ENCODE measurements at regions not wholly inside any gene's neighbourhood (a gene's known extent, or its start where the extent isn't known, plus 50 kb on each side); places are given as distances from the start of the nearest gene placed in this dataset.

DNA sequence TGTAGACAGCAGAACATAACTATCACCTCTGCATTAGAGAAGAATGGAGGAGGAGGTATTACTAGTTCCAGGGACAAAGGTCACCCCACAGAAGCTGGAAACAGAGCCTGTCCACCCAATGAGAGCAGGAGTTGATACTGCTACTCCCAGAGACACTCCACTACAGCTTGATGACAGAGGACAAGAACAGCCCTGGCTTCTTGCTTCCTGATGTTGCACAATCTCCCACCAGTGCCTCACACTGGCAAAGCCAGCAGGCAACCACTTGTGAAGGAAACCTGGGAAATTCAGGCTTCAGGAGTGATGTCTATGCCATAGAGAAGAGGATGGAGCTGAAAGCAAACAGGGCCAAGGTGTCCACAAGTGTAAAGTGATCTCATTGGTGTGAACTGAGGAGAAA, 78.0 kb upstream of the POU1F1 start:
- no peak for FAIRE-seq
- no peak for DNase-seq (ENCODE audit: low read depth, low spot score)
- no peaks in the 10 kb centered on the region for H3K9me3 ChIP-seq (replicated peaks; ENCODE audit: control insufficient read depth, insufficient read depth, low read length)
- H4K20me1 ChIP-seq (replicated peaks; ENCODE audit: control insufficient read depth, extremely low read depth, insufficient read depth, low read length), result no peaks in the 10 kb centered on the region
- H3K27ac ChIP-seq (ENCODE audit: insufficient read depth, low read depth, low read length), result no peak overlapping the region
- dilution Hi-C loops (cut with MboI; ENCODE audit: extremely low pct_ligation_motif_present, low sequenced_read_pairs), result no loop called here
- no peaks in the 10 kb centered on the region for H3K9me1 ChIP-seq (replicated peaks; ENCODE audit: control insufficient read depth, extremely low read depth, insufficient read depth, low read length)
- H3K79me2 ChIP-seq (ENCODE audit: control insufficient read depth, insufficient read depth, low read length), result no peaks in the 10 kb centered on the region
- no peak overlapping the region for H2AFZ ChIP-seq (ENCODE audit: low read depth, low read length)
- TF ChIP-seq GATA2 (IDR thresholded peaks at IDR 0.05; ENCODE audit: insufficient read depth, insufficient read length, low read depth, low read length) (no peak), EZH2 (IDR thresholded peaks at IDR 0.05; ENCODE audit: borderline replicate concordance, low read depth, low read length, severe bottlenecking) (no peak), CTCF (IDR thresholded peaks at IDR 0.05; ENCODE audit: extremely low read depth in 1 of 2, insufficient read depth in 1 of 2, low read depth in 1 of 2, low read length in 2 of 2) (no peak), JUN (IDR thresholded peaks at IDR 0.05; ENCODE audit: borderline replicate concordance, insufficient read depth, insufficient read length, low read depth) (no peak), POLR2A (IDR thresholded peaks at IDR 0.05; ENCODE audit: low read depth, low read length) (no peak)
- TF ChIP-seq, protein P1, sequence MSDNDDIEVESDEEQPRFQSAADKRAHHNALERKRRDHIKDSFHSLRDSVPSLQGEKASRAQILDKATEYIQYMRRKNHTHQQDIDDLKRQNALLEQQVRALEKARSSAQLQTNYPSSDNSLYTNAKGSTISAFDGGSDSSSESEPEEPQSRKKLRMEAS (IDR thresholded peaks at IDR 0.05; ENCODE audit: insufficient read depth, insufficient read length), result no peak
- H3K27me3 ChIP-seq (ENCODE audit: control insufficient read depth in 2 of 2, insufficient read depth in 2 of 2, low read length in 2 of 2), result no peaks in the 10 kb centered on the region
- ChIA-PET CTCF (interaction anchor here (1.0 to 1.9 kb wide), 3 partner anchors 56 to 651 kb away, joined by 3 to 5 read pairs (median 4); no protein-coding TSS in a partner anchor), POLR2A (no interaction called here)
- no peak overlapping the region for H3K4me2 ChIP-seq (ENCODE audit: insufficient read depth, low read length)
- no TSS peak for BruUV-seq (replicated peaks)
- intact Hi-C loops (cut with micrococcal nuclease), result loop anchor here (5.0 kb wide), 3 partner anchors 38 to 768 kb away; no protein-coding TSS in a partner anchor
- H3K4me3 ChIP-seq (replicated peaks in 1 of 3; ENCODE audit: insufficient read depth in 1 of 3, low read depth in 1 of 3, low read length in 3 of 3), result no peak overlapping the region
- H3K4me1 ChIP-seq (ENCODE audit: control insufficient read depth, extremely low read depth, insufficient read depth, low read length), result no peaks in the 10 kb centered on the region
- no peak overlapping the region for H3K9ac ChIP-seq (replicated peaks; ENCODE audit: extremely low read depth, insufficient read depth, low read length)
- no peaks in the 10 kb centered on the region for H3K36me3 ChIP-seq (ENCODE audit: control insufficient read depth in 2 of 2, extremely low read depth in 1 of 2, insufficient read depth in 2 of 2, low read length in 2 of 2)
